Hematopoietic multipotent progenitor cell treated with erythropoietin and hydrocortisone succinate and interleukin-3 and kit ligand, for 6 days (in vitro differentiated cells): ENCODE measurements at regions not wholly inside any gene's neighbourhood (a gene's known extent, or its start where the extent isn't known, plus 50 kb on each side); places are given as distances from the start of the nearest gene placed in this dataset.

Source experiments
- DNase-seq: peaks from one replicate; pipeline ENCODE4 v3.0.0-alpha.2; 2015

DNA sequence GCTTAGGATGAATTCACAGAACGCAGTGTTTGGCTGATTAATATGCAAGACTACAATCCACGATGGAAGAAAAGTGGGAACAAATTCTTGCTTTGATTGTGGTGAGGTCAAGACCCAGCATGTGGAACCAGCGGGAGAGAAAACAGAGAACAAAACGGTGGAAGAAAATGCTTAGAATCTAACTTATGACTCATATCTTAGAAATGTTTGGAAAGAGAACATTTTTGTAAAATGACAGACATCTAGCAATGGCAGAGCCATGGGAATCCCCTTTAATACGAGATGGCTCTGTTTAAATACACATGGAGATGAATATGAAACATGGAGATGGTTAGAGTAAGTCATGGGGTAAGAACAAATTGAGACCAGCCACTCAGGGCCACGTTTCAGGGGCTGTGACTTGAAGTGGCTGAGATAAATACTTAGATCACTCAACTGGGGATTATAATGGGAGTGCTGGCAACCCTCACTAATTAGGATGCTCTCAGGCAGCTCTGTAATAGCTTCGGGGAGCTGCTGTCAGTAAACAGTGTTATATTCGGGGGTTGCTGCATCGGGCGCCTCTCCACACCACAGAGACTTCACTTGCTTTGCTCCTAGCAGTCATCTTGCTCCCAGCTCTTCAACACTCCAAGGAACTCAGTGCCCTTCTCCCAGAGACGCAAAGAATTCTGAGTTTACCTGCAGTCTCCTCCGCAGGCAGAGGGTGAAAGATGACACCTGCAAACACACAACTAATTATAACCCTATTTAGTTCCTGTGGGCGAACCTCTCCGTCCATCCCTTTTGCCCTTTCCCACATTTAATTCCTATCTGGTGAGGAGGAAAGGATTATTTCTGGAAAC lies 68.0 kb upstream of the ONECUT1 start:
- DNase-seq: no peak

DNA sequence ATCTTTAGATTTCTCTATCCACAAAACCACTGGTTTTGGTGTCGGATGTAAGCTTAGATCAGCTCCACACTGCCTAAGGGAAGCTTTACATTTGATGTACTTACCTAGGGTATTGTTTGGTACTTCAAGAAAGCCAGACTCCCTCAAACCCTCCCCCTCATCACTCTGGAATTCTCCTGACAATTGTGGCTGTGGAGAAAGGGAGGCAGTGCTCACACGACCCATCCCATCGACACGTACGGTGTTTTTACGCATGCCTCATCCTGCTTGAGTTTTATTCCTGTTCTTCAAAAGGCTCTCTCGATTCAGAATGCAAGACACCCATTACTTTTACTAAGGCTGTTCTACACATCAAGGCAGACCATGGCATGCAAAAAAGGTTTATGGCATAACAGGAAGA lies 67.3 kb upstream of the ONECUT1 start:
- DNase-seq: no peak

GRCh38 chr15:52856286-52856685 lies 66.2 kb upstream of the ONECUT1 start:
- DNase-seq: no peak

- DNase-seq: no peak
Observed at GRCh38 chr15:52855157-52855556, 65.0 kb upstream of the ONECUT1 start.

DNA sequence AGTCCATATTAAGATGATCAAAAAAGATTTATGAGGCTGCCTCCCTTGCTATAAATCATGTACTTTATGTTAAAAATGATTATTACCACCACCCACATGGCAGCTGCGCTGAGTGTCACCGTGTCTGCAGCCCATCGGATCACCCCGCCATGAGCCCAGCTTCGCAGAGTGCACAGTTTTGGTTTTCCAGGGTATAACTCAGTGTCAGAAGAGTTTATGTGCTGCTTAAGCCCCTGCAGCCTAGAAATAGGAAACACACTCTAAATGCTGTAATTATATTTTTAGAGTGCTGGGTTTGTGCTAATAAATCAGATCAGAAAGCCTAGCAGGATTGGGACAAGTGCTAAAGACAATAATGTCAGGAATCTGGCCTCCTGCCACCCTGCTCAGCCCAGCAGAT lies 54.7 kb upstream of the ONECUT1 start:
- no peak for DNase-seq
